Body of pancreas (tissue), 4 donors: ENCODE measurements at regions not wholly inside any gene's neighbourhood (a gene's known extent, or its start where the extent isn't known, plus 50 kb on each side); places are given as distances from the start of the nearest gene placed in this dataset.
A peak's percentile ranks its signal among the peaks of the same experiment; 100 is the strongest.

Experiments used
- ATAC-seq: fragments of 150-250 bp; one replicate; pipeline ENCODE4 v1.9.1; 2016
- DNase-seq, 4 donors: peaks; one replicate each; pipeline ENCODE4 v3.0.0-alpha.2; 2019
- H3K27ac ChIP-seq, 4 donors: fragments of 200-600 bp; sonication (generic); 1 replicate in 3 of 4; 2 replicates in 1 of 4; pipeline versions ENCODE4 v1.5.1 to v1.6.1; 2016 to 2019; ENCODE audit warnings: mild to moderate bottlenecking in 1 of 4, mixed read lengths in 1 of 4, moderate library complexity in 1 of 4
- H3K27me3 ChIP-seq, 2 donors: fragments of 200-600 bp; sonication (generic); one replicate each; pipeline ENCODE4 v1.6.0; 2016; ENCODE audit warnings: mild to moderate bottlenecking in 1 of 2
- H3K36me3 ChIP-seq, 2 donors: fragments of 200-600 bp; sonication (generic); replicated peaks in 1 of 2; 2 replicates each; pipeline ENCODE4 v1.5.1; 2016; ENCODE audit warnings: low read depth in 2 of 2; ENCODE audit not compliant: insufficient read depth in 1 of 2
- H3K4me1 ChIP-seq: fragments of 200-600 bp; sonication (generic); one replicate; pipeline ENCODE4 v1.6.0; 2016
- H3K4me3 ChIP-seq, 2 donors: fragments of 200-600 bp; sonication (generic); 1 replicate in 1 of 2; 2 replicates in 1 of 2; pipeline ENCODE4 v1.5.1; 2016 to 2019
- H3K9me3 ChIP-seq, 3 donors: fragments of 200-600 bp; sonication (generic); 1 replicate in 2 of 3; 2 replicates in 1 of 3; pipeline ENCODE4 v1.5.1; 2016
- POLR2A ChIP-seq, 3 donors: fragments of 450-650 bp; IDR thresholded peaks; one replicate each; pipeline ENCODE4 v1.6.1; 2016; ENCODE audit warnings: antibody characterized with exemption in 3 of 3, mild to moderate bottlenecking in 2 of 3
- WGBS, 2 donors: methylation state at CpG; one replicate each; pipeline ENCODE4 v1.1.5; 2017; 5-methylcytosine and 5-hydroxymethylcytosine counted together
- intact Hi-C: fragments of 100-400 bp; cut with DNase I; formaldehyde crosslinking; loops from one replicate; pipeline ENCODE4 v1.15.1; 2023
- TF ChIP-seq, protein P1 (sequence below), 7 experiments: fragments of 450-650 bp in 4 of 7; fragments of 200-600 bp in 3 of 7; sonication (generic) in 3 of 7; IDR thresholded peaks; one replicate each; pipeline ENCODE4 v1.5.1; 2016 to 2019; ENCODE audit warnings: antibody characterized with exemption in 7 of 7

DNA sequence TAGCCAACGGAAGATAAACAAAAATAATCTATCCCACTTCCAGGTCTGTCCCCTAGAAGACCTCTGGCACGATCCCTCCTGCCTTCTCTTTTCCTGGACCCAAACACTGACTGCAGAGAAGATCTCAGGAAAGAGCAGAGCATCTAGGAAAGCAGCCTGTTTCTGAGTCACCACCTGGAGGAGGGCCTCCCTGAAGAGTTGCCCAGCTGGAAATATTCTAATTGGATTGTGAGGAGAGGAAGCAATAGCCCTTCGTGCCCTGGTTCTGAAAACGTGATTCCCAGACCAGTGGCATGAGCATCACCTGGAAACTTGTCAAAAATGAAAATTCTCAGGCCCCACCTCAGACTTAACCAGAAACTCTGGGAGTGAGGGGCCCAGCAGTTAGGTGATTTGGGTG lies 411.1 kb downstream of the SETD4 start:
- no peak overlapping the region for H3K27ac ChIP-seq
- TF ChIP-seq POLR2A (IDR thresholded peaks at IDR 0.05), result no peak
- TF ChIP-seq, protein P1, sequence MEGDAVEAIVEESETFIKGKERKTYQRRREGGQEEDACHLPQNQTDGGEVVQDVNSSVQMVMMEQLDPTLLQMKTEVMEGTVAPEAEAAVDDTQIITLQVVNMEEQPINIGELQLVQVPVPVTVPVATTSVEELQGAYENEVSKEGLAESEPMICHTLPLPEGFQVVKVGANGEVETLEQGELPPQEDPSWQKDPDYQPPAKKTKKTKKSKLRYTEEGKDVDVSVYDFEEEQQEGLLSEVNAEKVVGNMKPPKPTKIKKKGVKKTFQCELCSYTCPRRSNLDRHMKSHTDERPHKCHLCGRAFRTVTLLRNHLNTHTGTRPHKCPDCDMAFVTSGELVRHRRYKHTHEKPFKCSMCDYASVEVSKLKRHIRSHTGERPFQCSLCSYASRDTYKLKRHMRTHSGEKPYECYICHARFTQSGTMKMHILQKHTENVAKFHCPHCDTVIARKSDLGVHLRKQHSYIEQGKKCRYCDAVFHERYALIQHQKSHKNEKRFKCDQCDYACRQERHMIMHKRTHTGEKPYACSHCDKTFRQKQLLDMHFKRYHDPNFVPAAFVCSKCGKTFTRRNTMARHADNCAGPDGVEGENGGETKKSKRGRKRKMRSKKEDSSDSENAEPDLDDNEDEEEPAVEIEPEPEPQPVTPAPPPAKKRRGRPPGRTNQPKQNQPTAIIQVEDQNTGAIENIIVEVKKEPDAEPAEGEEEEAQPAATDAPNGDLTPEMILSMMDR (IDR thresholded peaks at IDR 0.05), result no peak
- no peaks in the 10 kb centered on the region for H3K9me3 ChIP-seq
- H3K4me1 ChIP-seq, result peaks cover 14% of the 10 kb centered on the region
- no peaks in the 10 kb centered on the region for H3K27me3 ChIP-seq
- no peak overlapping the region for H3K4me3 ChIP-seq
- 53 to 65% methylated on average over 4 of the region's 4 CpGs for WGBS, 2 donors
- no peak for DNase-seq
- no peaks in the 10 kb centered on the region for H3K36me3 ChIP-seq
- intact Hi-C loops, result no loop called here
- ATAC-seq, result no peak

DNA sequence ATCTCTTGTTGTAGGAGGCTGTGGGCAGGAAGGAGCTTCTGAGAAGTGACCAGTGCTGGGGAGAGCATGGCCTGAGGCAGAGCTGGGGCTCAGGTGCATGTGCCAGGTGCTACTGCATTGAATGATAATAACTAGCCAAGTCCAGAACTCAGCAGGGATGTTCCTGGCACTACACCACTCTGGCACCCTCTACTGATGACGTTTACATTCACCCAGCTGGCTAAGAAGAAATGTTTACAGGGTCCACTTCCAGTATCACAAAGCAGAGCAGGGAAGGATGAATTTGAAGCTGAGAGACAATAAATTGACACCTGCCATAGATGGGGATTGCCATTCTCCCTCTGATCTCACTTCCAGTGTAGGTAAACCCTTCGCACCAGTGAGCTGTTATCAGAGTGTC lies 411.8 kb downstream of the SETD4 start:
- Histone ChIP-seq H3K27me3 (no peaks in the 10 kb centered on the region), H3K27ac (no peak overlapping the region), H3K9me3 (no peaks in the 10 kb centered on the region), H3K4me1 (peaks cover 14% of the 10 kb centered on the region), H3K4me3 (no peak overlapping the region), H3K36me3 (no peaks in the 10 kb centered on the region)
- TF ChIP-seq POLR2A (IDR thresholded peaks at IDR 0.05), result no peak
- TF ChIP-seq, protein P1 (IDR thresholded peaks at IDR 0.05), result no peak
- ATAC-seq, result peak; percentile 78
- WGBS, 2 donors, result 21 to 23% methylated on average over 2 of the region's 2 CpGs
- peak; percentile 10 to 63 (median 38) for DNase-seq
- intact Hi-C loops, result no loop called here

DNA sequence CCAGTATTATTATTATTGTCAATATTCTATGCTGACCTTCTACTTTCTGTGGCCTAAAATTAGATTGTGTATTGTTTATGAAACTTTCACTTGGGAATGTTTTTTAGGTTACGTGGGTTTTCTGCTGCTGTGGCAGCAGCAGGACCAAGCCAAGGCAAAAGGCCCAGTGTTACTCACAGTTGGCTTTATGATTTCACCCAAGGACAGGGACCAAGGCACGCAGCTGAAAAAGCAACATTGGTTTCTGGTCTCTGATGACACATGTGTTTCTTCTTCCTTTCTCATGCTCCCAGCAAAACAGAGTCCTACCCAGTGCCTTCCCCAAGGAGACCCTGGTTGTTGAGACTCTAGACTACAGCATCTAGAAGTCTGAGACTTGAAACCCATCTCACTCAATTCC lies 413.7 kb downstream of the SETD4 start:
- no peaks in the 10 kb centered on the region for H3K9me3 ChIP-seq

DNA sequence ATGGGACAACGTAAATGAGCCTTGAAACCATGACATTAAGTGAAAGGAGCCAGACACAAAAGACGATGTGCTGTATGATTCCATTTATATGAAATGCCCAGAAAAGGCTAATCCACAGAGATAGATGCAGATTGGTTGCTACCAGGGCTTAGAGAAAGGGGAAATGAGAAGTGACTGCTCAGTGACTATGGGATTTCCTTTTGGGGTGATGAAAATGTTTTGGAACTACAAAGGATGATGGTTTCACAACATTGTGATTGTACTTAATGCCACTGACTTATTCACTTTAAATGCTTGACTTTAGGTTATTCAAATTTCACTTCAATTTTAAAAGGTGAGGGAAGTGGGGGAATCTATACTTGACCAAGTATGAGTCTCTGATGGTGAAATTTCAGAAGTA lies 414.3 kb downstream of the SETD4 start:
- TF ChIP-seq, protein P1 (IDR thresholded peaks at IDR 0.05), result no peak
- no peak for TF ChIP-seq POLR2A (IDR thresholded peaks at IDR 0.05)
- no peak overlapping the region for H3K27ac ChIP-seq
- no peaks in the 10 kb centered on the region for H3K36me3 ChIP-seq
- H3K27me3 ChIP-seq, result no peaks in the 10 kb centered on the region
- no peaks in the 10 kb centered on the region for H3K9me3 ChIP-seq
- DNase-seq, result no peak
- ATAC-seq, result no peak
- WGBS, 2 donors, result 74 to 96% methylated on average over 2 of the region's 2 CpGs
- no peak overlapping the region for H3K4me3 ChIP-seq
- peaks cover 14% of the 10 kb centered on the region for H3K4me1 ChIP-seq
- intact Hi-C loops, result no loop called here

More for the DNA sequence above, 413.7 kb downstream of the SETD4 start:
- Histone ChIP-seq H3K36me3 (no peaks in the 10 kb centered on the region), H3K27me3 (no peaks in the 10 kb centered on the region), H3K4me1 (peaks cover 14% of the 10 kb centered on the region), H3K4me3 (no peak overlapping the region), H3K27ac (no peak overlapping the region)
- ATAC-seq, result no peak
- no peak for DNase-seq
- intact Hi-C loops, result no loop called here
- whole genome bisulfite sequencing, 2 donors, result 94 to 97% methylated on average over 2 of the region's 2 CpGs
- TF ChIP-seq, protein P1 (IDR thresholded peaks at IDR 0.05), result no peak
- no peak for TF ChIP-seq POLR2A (IDR thresholded peaks at IDR 0.05)

DNA sequence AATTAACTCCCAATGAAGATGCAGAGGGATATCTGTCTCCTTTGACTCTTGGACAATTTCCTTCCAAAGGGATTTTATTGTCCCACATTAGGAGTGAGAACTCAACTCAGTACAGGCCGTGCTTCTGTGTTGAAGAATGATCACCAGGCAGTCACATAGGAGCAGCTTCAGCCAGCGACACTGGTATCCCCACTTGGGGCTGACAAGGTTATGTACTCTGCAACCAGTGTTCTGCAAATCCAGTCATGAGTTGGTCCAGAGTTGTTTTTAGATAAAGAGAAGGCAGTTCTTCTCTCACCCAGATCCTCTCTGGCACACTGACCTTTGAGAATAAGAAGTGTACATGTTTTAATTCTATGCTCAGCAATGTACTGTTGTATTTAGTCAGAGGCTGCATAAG lies 415.8 kb downstream of the SETD4 start:
- Histone ChIP-seq H3K27me3 (no peaks in the 10 kb centered on the region), H3K9me3 (no peaks in the 10 kb centered on the region), H3K4me3 (no peak overlapping the region), H3K27ac (no peak overlapping the region), H3K36me3 (no peaks in the 10 kb centered on the region), H3K4me1 (peaks cover 14% of the 10 kb centered on the region)
- intact Hi-C loops, result no loop called here
- no peak for ATAC-seq
- DNase-seq, result no peak
- TF ChIP-seq POLR2A (IDR thresholded peaks at IDR 0.05), result no peak
- TF ChIP-seq, protein P1 (IDR thresholded peaks at IDR 0.05), result no peak
- 93 to 94% methylated on average over 2 of the region's 2 CpGs for WGBS, 2 donors
